Kidney epithelial cell (primary cell): ENCODE measurements at regions not wholly inside any gene's neighbourhood (a gene's known extent, or its start where the extent isn't known, plus 50 kb on each side); places are given as distances from the start of the nearest gene placed in this dataset.

ENCODE experiments used
- DNase-seq: peaks from one replicate; pipeline ENCODE4 v3.0.0-alpha.2; 2010; ENCODE audit warnings: low read depth
- H3K27me3 ChIP-seq: 2 replicates; pipeline ENCODE4 v1.6.0; 2011; ENCODE audit warnings: low read length; ENCODE audit not compliant: control insufficient read depth, insufficient read depth
- H3K36me3 ChIP-seq: 2 replicates; pipeline ENCODE4 v1.5.1; 2011; ENCODE audit warnings: low read length; ENCODE audit not compliant: control insufficient read depth, insufficient read depth
- H3K4me3 ChIP-seq: 2 replicates; pipeline ENCODE4 v1.5.1; 2011; ENCODE audit warnings: low read depth, mild to moderate bottlenecking, control low read depth, low read length
- TF ChIP-seq, protein P1 (sequence below): IDR thresholded peaks from 2 replicates; pipeline ENCODE4 v1.5.1; 2011; ENCODE audit warnings: mild to moderate bottlenecking, moderate library complexity, low read length, control low read depth, inconsistent platforms; ENCODE audit not compliant: insufficient read depth, poor library complexity, severe bottlenecking

DNA sequence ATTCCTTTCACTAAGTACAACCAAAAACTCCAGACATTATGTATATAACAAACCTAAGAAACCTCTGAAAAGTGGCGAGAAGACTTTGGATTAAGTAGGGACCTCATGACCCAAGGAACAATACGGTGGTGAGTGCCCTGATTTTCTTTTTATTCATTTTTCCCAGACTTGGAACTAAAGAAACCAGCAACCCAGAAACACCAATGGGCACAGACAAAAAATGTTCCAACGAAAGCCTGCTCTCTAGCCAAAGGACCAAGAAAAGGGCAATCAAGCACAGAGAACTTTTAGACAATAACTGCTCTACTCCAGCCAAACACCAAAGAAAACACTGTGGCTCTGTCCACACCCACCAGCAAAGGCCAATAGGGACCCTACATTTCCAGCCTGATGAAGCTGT is 66.2 kb upstream of the SSBP2 start:
- TF ChIP-seq, protein P1, sequence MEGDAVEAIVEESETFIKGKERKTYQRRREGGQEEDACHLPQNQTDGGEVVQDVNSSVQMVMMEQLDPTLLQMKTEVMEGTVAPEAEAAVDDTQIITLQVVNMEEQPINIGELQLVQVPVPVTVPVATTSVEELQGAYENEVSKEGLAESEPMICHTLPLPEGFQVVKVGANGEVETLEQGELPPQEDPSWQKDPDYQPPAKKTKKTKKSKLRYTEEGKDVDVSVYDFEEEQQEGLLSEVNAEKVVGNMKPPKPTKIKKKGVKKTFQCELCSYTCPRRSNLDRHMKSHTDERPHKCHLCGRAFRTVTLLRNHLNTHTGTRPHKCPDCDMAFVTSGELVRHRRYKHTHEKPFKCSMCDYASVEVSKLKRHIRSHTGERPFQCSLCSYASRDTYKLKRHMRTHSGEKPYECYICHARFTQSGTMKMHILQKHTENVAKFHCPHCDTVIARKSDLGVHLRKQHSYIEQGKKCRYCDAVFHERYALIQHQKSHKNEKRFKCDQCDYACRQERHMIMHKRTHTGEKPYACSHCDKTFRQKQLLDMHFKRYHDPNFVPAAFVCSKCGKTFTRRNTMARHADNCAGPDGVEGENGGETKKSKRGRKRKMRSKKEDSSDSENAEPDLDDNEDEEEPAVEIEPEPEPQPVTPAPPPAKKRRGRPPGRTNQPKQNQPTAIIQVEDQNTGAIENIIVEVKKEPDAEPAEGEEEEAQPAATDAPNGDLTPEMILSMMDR = no peak
- H3K4me3 ChIP-seq = no peak overlapping the region
- no peak for DNase-seq
- H3K27me3 ChIP-seq = no peaks in the 10 kb centered on the region
- no peaks in the 10 kb centered on the region for H3K36me3 ChIP-seq

- Histone ChIP-seq H3K36me3 (no peaks in the 10 kb centered on the region), H3K4me3 (no peak overlapping the region), H3K27me3 (no peaks in the 10 kb centered on the region)
- DNase-seq = no peak
- TF ChIP-seq, protein P1 = no peak
Observed at GRCh38 chr5:81815321-81815720, 64.4 kb upstream of the SSBP2 start.

DNA sequence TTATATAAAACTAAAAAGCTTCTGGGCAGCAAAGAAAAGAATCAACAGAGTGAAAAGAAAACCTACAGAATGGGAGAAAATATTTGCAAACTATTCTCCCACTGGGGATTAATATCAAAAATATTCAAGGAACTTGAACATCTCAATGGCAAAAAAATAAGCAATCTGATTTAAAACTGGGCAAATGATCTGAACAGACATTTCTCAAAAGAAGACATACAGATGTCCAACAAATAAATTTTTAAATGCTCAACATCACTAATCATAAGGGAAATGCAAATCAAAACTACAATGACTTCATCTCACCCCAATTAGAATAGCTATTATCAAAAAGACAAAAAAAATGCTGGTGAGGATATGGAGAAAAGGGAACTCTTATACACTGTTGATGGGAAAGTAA is 57.2 kb upstream of the SSBP2 start:
- Histone ChIP-seq H3K36me3 (no peaks in the 10 kb centered on the region), H3K27me3 (no peaks in the 10 kb centered on the region), H3K4me3 (no peak overlapping the region)
- DNase-seq = no peak
- TF ChIP-seq, protein P1 = no peak

DNA sequence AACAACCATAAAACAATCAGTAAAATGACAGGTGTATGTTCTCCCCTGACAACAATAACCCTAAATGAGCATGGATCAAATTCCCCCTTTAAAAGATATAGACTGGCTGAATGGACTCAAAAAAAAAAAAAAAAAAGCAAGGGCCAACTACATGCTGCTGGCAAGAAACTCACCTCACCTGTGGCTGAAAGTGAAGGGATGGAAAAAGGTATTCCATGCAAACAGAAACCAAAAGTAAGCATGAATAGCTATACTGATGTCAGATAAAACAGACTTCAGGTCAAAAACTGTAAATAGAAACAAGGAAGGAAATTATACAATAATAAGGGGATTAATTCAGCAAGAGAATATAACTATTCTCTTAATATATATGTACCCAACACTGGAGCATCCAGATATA is 54.2 kb upstream of the SSBP2 start:
- no peak overlapping the region for H3K4me3 ChIP-seq
- no peaks in the 10 kb centered on the region for H3K27me3 ChIP-seq
- no peak for DNase-seq
- no peaks in the 10 kb centered on the region for H3K36me3 ChIP-seq
- TF ChIP-seq, protein P1 = no peak

GRCh38 chr5:81803812-81804211 is 52.9 kb upstream of the SSBP2 start:
- Histone ChIP-seq H3K36me3 (no peaks in the 10 kb centered on the region), H3K27me3 (no peaks in the 10 kb centered on the region), H3K4me3 (no peak overlapping the region)
- TF ChIP-seq, protein P1 = no peak
- no peak for DNase-seq

DNA sequence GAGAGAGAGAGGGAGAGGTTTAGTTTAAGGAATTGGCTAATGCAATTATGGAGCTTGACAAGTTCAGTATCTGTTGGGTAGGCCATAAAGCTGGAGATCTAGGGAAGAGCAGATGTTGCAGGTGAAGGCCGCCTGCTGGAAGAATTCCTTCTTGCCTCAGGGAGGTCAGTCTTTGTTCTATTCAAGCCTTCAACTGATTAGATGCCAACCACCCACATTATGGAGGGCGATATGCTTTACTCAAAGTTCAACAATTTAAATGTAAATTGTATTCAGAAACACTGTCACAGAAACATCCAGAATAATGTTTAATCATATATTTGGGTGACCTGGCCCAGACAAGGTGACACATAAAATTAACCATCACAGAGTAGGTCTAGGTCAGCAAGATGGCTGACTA is 51.7 kb upstream of the SSBP2 start:
- H3K4me3 ChIP-seq = no peak overlapping the region
- no peak for DNase-seq
- TF ChIP-seq, protein P1 = no peak
- no peaks in the 10 kb centered on the region for H3K36me3 ChIP-seq
- H3K27me3 ChIP-seq = no peaks in the 10 kb centered on the region
